HCT116 (cell line): ENCODE measurements at regions not wholly inside any gene's neighbourhood (a gene's known extent, or its start where the extent isn't known, plus 50 kb on each side); places are given as distances from the start of the nearest gene placed in this dataset.

Experiments
- ATAC-seq: fragments of 200-7000 bp; cut with Tn5 transposase; 2 replicates; pipeline ENCODE4 v1.9.1; 2020; ENCODE audit warnings: mild to moderate bottlenecking, moderate library complexity
- BruUV-seq: library from RNA; stranded (reverse); fragments of 400-500 nt; replicated peaks from 2 replicates; lab custom pipeline; 2021; lab: Mats Ljungman, UMichigan
- CTCF ChIA-PET: fragments of 300-600 bp; sonication (Branson Sonifier 250); formaldehyde crosslinking; loops from one replicate; lab custom pipeline; 2021; ENCODE audit warnings: antibody characterized with exemption; lab: Charles Lee
- POLR2A ChIA-PET: fragments of 300-600, 350-600 bp; sonication (Branson Sonifier 250); formaldehyde crosslinking; loops from one replicate; lab custom pipeline; 2021; ENCODE audit warnings: antibody characterized with exemption; lab: Charles Lee
- RAD21 ChIA-PET, 2 experiments: fragments of 300-600 bp; sonication (Branson Sonifier 250); formaldehyde crosslinking; loops; one replicate each; lab custom pipeline; 2023; ENCODE audit warnings: low total read pairs in 2 of 2; ENCODE audit not compliant: uncharacterized antibody in 2 of 2, unreplicated experiment in 2 of 2, low non-redundant PET in 1 of 2; lab: Charles Lee
- DNase-seq: peaks from one replicate; pipeline ENCODE4 v3.0.0-alpha.2; 2010; ENCODE audit warnings: low read depth, low spot score
- H2AFZ ChIP-seq: fragments of 200-600 bp; shearing (Covaris generic), sonication (generic); 2 replicates; pipeline ENCODE4 v1.6.1; 2017; ENCODE audit warnings: low read depth, mixed run types, mixed read lengths, antibody characterized with exemption, low read length; ENCODE audit not compliant: poor library complexity, severe bottlenecking
- H3K27ac ChIP-seq: 2 replicates; pipeline ENCODE4 v1.5.1; 2012; ENCODE audit warnings: low read depth, low read length
- H3K27me3 ChIP-seq: fragments of 200-600 bp; sonication (generic); 2 replicates; pipeline ENCODE4 v1.6.1; 2016; ENCODE audit warnings: mixed run types, low read length, mixed read lengths; ENCODE audit not compliant: insufficient read depth
- H3K36me3 ChIP-seq, 2 experiments: fragments of 200-500 bp in 1 of 2; fragments of 200-600 bp in 1 of 2; sonication (Bioruptor generic) in 1 of 2; sonication (generic) in 1 of 2; 2 replicates each; pipeline versions ENCODE4 v1.5.1 to v1.6.1; 2014 to 2016; ENCODE audit warnings: low read length in 2 of 2, inconsistent platforms in 1 of 2, mixed read lengths in 1 of 2, mixed run types in 1 of 2; ENCODE audit not compliant: insufficient read depth in 2 of 2, control insufficient read depth in 1 of 2
- H3K4me1 ChIP-seq, 2 experiments: fragments of 200-600 bp in 1 of 2; sonication (generic) in 1 of 2; 2 replicates each; pipeline versions ENCODE4 v1.5.1 to v1.6.1; 2012 to 2017; ENCODE audit warnings: low read length in 2 of 2, inconsistent platforms in 1 of 2, mild to moderate bottlenecking in 1 of 2, mixed read lengths in 1 of 2, mixed run types in 1 of 2, moderate library complexity in 1 of 2; ENCODE audit not compliant: insufficient read depth in 2 of 2, control insufficient read depth in 1 of 2
- H3K4me2 ChIP-seq: fragments of 200-600 bp; sonication (generic); 2 replicates; pipeline ENCODE4 v1.6.1; 2017; ENCODE audit warnings: mixed run types, low read length, mixed read lengths
- H3K4me3 ChIP-seq, 2 experiments: fragments of 200-600 bp in 1 of 2; sonication (generic) in 1 of 2; replicated peaks in 1 of 2; 2 replicates each; pipeline ENCODE4 v1.5.1; 2011 to 2016; ENCODE audit warnings: low read length in 2 of 2, control low read depth in 1 of 2, low read depth in 1 of 2, mild to moderate bottlenecking in 1 of 2, mixed read lengths in 1 of 2, mixed run types in 1 of 2
- H3K79me2 ChIP-seq: fragments of 200-600 bp; sonication (generic); 2 replicates; pipeline ENCODE4 v1.6.1; 2017; ENCODE audit warnings: mild to moderate bottlenecking, mixed run types, low read length, moderate library complexity, mixed read lengths; ENCODE audit not compliant: insufficient read depth
- H3K9ac ChIP-seq: fragments of 200-600 bp; sonication (generic); 2 replicates; pipeline ENCODE4 v1.6.1; 2016; ENCODE audit warnings: low read length, mixed read lengths
- H3K9me2 ChIP-seq: fragments of 200-600 bp; sonication (generic), shearing (Covaris generic); 2 replicates; pipeline ENCODE4 v1.6.1; 2017; ENCODE audit warnings: mixed run types, mild to moderate bottlenecking, moderate library complexity; ENCODE audit not compliant: insufficient read depth
- H3K9me3 ChIP-seq, 2 experiments: fragments of 200-500 bp in 1 of 2; fragments of 200-600 bp in 1 of 2; sonication (Bioruptor generic) in 1 of 2; sonication (generic) in 1 of 2; 2 replicates each; pipeline ENCODE4 v1.6.1; 2014 to 2017; ENCODE audit warnings: low read length in 2 of 2, mixed read lengths in 2 of 2, inconsistent platforms in 1 of 2, low read depth in 1 of 2, mild to moderate bottlenecking in 1 of 2, mixed run types in 1 of 2, moderate library complexity in 1 of 2; ENCODE audit not compliant: control insufficient read depth in 1 of 2, insufficient read depth in 1 of 2
- H4K20me1 ChIP-seq: fragments of 200-600 bp; sonication (generic), shearing (Covaris generic); 2 replicates; pipeline ENCODE4 v1.6.1; 2017; ENCODE audit warnings: mixed run types, mild to moderate bottlenecking, moderate library complexity; ENCODE audit not compliant: insufficient read depth
- ATF3 ChIP-seq: IDR thresholded peaks from 2 replicates; pipeline ENCODE4 v1.6.1; 2012
- CBX3 ChIP-seq: IDR thresholded peaks from 2 replicates; pipeline ENCODE4 v1.6.1; 2012; ENCODE audit warnings: low read depth
- CEBPB ChIP-seq: IDR thresholded peaks from 2 replicates; pipeline ENCODE4 v1.6.1; 2012; ENCODE audit warnings: low read depth
- CTCF ChIP-seq, 3 experiments: fragments of 200-600 bp in 1 of 3; sonication (generic) in 1 of 3; IDR thresholded peaks in 2 of 3; conservative IDR thresholded peaks in 1 of 3; 2 replicates each; pipeline ENCODE4 v1.5.1; 2012 to 2017; ENCODE audit warnings: low read depth in 2 of 3, low read length in 2 of 3, antibody characterized with exemption in 1 of 3, borderline replicate concordance in 1 of 3, control low read depth in 1 of 3, mild to moderate bottlenecking in 1 of 3, mixed read lengths in 1 of 3, mixed run types in 1 of 3, moderate library complexity in 1 of 3; ENCODE audit not compliant: insufficient read depth in 1 of 3
- ELF1 ChIP-seq: IDR thresholded peaks from 2 replicates; pipeline ENCODE4 v1.6.1; 2012; ENCODE audit warnings: low read depth, borderline replicate concordance
- EZH2 ChIP-seq: fragments of 200-600 bp; sonication (generic); IDR thresholded peaks from 2 replicates; pipeline ENCODE4 v1.6.1; 2017; ENCODE audit warnings: antibody characterized with exemption, mixed run types
- EZH2phosphoT487 ChIP-seq: fragments of 200-600 bp; IDR thresholded peaks from 2 replicates; pipeline ENCODE4 v1.6.1; 2018; ENCODE audit warnings: antibody characterized with exemption, borderline replicate concordance
- FOSL1 ChIP-seq: IDR thresholded peaks from 2 replicates; pipeline ENCODE4 v1.6.1; 2012; ENCODE audit warnings: low read depth
- JUND ChIP-seq: IDR thresholded peaks from 2 replicates; pipeline ENCODE4 v1.6.1; 2012
- MAX ChIP-seq: IDR thresholded peaks from 2 replicates; pipeline ENCODE4 v1.6.1; 2012
- RAD21 ChIP-seq: IDR thresholded peaks from 2 replicates; pipeline ENCODE4 v1.6.1; 2012; ENCODE audit warnings: low read depth, mild to moderate bottlenecking
- SIN3A ChIP-seq: IDR thresholded peaks from 2 replicates; pipeline ENCODE4 v1.6.1; 2012; ENCODE audit warnings: low read depth
- SP1 ChIP-seq: IDR thresholded peaks from 2 replicates; pipeline ENCODE4 v1.6.1; 2012; ENCODE audit warnings: low read depth
- SRF ChIP-seq: IDR thresholded peaks from 2 replicates; pipeline ENCODE4 v1.6.1; 2012; ENCODE audit warnings: low read depth
- YY1 ChIP-seq: IDR thresholded peaks from 2 replicates; pipeline ENCODE4 v1.6.1; 2011; ENCODE audit warnings: low read length, low read depth, moderate library complexity, mild to moderate bottlenecking; ENCODE audit not compliant: insufficient replicate concordance; ENCODE audit errors: extremely low read depth
- ZBTB33 ChIP-seq: IDR thresholded peaks from 2 replicates; pipeline ENCODE4 v1.6.1; 2011; ENCODE audit warnings: mild to moderate bottlenecking, low read length, moderate library complexity; ENCODE audit not compliant: insufficient replicate concordance; ENCODE audit errors: extremely low read depth
- ZFX ChIP-seq: fragments of 450-650 bp; IDR thresholded peaks from 2 replicates; pipeline ENCODE4 v1.6.1; 2017
- intact Hi-C: fragments of 100-400 bp; cut with micrococcal nuclease; formaldehyde crosslinking; loops from 2 replicates; pipeline ENCODE4 v1.10.0; 2022

GRCh38 chr4:14652522-14652921, 349.8 kb upstream of the CPEB2 start:
- Histone ChIP-seq H3K9me3 (0 out of 4 replicates have a peak, but pooled peaks cover 0 to 2% of the 10 kb centered on the region in 2 experiments), H3K27ac (no peak overlapping the region), H3K79me2 (no peaks in the 10 kb centered on the region), H3K27me3 (no peaks in the 10 kb centered on the region), H3K4me2 (no peak overlapping the region), H2AFZ (no peak overlapping the region), H3K36me3 (no peaks in the 10 kb centered on the region), H4K20me1 (no peaks in the 10 kb centered on the region), H3K4me1 (no peaks in the 10 kb centered on the region), H3K9me2 (no peaks in the 10 kb centered on the region), H3K9ac (no peak overlapping the region), H3K4me3 (no peak overlapping the region)
- POLR2A ChIA-PET = no interaction called here
- intact Hi-C loops = no loop called here
- DNase-seq (no peak), ATAC-seq (no peak)
- TF ChIP-seq ELF1 (no peak), MAX (no peak), EZH2 (no peak), CBX3 (no peak), RAD21 (no peak), ZBTB33 (no peak), YY1 (no peak), SRF (no peak), ZFX (no peak), CEBPB (no peak), CTCF (IDR thresholded peaks at IDR 0.05 in 2 of 3, conservative IDR thresholded peaks at IDR 0.05 in 1 of 3; ENCODE audit: borderline replicate concordance in 1 of 3, insufficient read depth in 1 of 3, low read depth in 2 of 3, low read length in 2 of 3) (no peak), JUND (no peak), SP1 (no peak), EZH2phosphoT487 (no peak), SIN3A (no peak), FOSL1 (no peak), ATF3 (no peak)
- CTCF ChIA-PET = no interaction called here
- BruUV-seq = no TSS peak
- RAD21 ChIA-PET = no interaction called here
